Ovary (tissue), 7 donors: ENCODE measurements at regions not wholly inside any gene's neighbourhood (a gene's known extent, or its start where the extent isn't known, plus 50 kb on each side); places are given as distances from the start of the nearest gene placed in this dataset.

Experiments used
- DNase-seq, 5 donors: peaks; one replicate each; pipeline ENCODE4 v3.0.0-alpha.2; 2019 to 2020
- H3K27ac ChIP-seq, 2 donors: fragments of 200-600 bp; one replicate each; pipeline versions ENCODE4 v1.5.1 to v1.8.0; 2019 to 2022
- H3K27me3 ChIP-seq: fragments of 200-600 bp; one replicate; pipeline ENCODE4 v1.8.0; 2022
- H3K36me3 ChIP-seq: fragments of 200-600 bp; sonication (generic); one replicate; pipeline ENCODE4 v1.5.1; 2019
- H3K4me1 ChIP-seq: one replicate; pipeline ENCODE4 v1.8.1; 2013; ENCODE audit warnings: mild to moderate bottlenecking, moderate library complexity; ENCODE audit not compliant: insufficient read depth
- H3K4me3 ChIP-seq: fragments of 200-600 bp; sonication (generic); one replicate; pipeline ENCODE4 v1.5.1; 2017
- H3K9me3 ChIP-seq, 2 donors: fragments of 200-600 bp in 1 of 2; sonication (generic) in 1 of 2; one replicate each; pipeline versions ENCODE4 v1.5.1 to v1.8.1; 2013 to 2019; ENCODE audit warnings: mild to moderate bottlenecking in 1 of 2, moderate library complexity in 1 of 2
- EP300 ChIP-seq: sonication (generic); formaldehyde crosslinking; IDR thresholded peaks from one replicate; pipeline ENCODE4 v1.6.1; 2017; ENCODE audit warnings: antibody characterized with exemption
- POLR2A ChIP-seq: fragments of 450-650 bp; IDR thresholded peaks from one replicate; pipeline ENCODE4 v1.6.1; 2017; ENCODE audit warnings: antibody characterized with exemption, mild to moderate bottlenecking, moderate library complexity
- WGBS, 3 donors: extraction: QIAGEN DNeasy Blood & Tissue Kit in 1 of 3; methylation state at CpG; one replicate each; pipeline versions ENCODE4 v1.1.5 to v1.1.7; 2013 to 2017; 5-methylcytosine and 5-hydroxymethylcytosine counted together
- intact Hi-C, 4 donors: fragments of 100-400 bp; cut with DNase I; formaldehyde crosslinking; loops; one replicate each; pipeline versions ENCODE4 v1.11.0 to v1.15.1; 2022 to 2023
- TF ChIP-seq, protein P1 (sequence below), 3 donors: fragments of 450-650 bp in 2 of 3; fragments of 200-600 bp in 1 of 3; IDR thresholded peaks; one replicate each; pipeline versions ENCODE4 v1.5.1 to v1.8.0; 2016 to 2022; ENCODE audit warnings: antibody characterized with exemption in 3 of 3, mild to moderate bottlenecking in 1 of 3
- donor health status: DM: no; HTN: no; CAD: no; lungs with moderate emphysema.
- donor health status: DM: no; HTN: no; CAD: no.
- donor health status: Bipolar disorder and iron deficiency.
- donor health status: DM: no; HTN: no; CAD: no.
- donor health status: DM: yes; HTN: yes; CAD: no.

- Histone ChIP-seq H3K27ac (no peak overlapping the region), H3K4me3 (no peak overlapping the region), H3K9me3 (no peaks in the 10 kb centered on the region), H3K27me3 (peaks cover 3% of the 10 kb centered on the region), H3K36me3 (no peaks in the 10 kb centered on the region), H3K4me1 (no peaks in the 10 kb centered on the region)
- 44 to 48% (median 44%) methylated on average over 3 of the region's 3 CpGs for WGBS, 3 donors
- TF ChIP-seq, protein P1, sequence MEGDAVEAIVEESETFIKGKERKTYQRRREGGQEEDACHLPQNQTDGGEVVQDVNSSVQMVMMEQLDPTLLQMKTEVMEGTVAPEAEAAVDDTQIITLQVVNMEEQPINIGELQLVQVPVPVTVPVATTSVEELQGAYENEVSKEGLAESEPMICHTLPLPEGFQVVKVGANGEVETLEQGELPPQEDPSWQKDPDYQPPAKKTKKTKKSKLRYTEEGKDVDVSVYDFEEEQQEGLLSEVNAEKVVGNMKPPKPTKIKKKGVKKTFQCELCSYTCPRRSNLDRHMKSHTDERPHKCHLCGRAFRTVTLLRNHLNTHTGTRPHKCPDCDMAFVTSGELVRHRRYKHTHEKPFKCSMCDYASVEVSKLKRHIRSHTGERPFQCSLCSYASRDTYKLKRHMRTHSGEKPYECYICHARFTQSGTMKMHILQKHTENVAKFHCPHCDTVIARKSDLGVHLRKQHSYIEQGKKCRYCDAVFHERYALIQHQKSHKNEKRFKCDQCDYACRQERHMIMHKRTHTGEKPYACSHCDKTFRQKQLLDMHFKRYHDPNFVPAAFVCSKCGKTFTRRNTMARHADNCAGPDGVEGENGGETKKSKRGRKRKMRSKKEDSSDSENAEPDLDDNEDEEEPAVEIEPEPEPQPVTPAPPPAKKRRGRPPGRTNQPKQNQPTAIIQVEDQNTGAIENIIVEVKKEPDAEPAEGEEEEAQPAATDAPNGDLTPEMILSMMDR (IDR thresholded peaks at IDR 0.05), result no peak
- TF ChIP-seq EP300 (no peak), POLR2A (no peak)
- intact Hi-C loops, result no loop called here
- no peak for DNase-seq
Observed at GRCh38 chrX:55813150-55813549, 95.6 kb downstream of the RRAGB start.

GRCh38 chrX:55815546-55815945 is 98.0 kb downstream of the RRAGB start:
- Histone ChIP-seq H3K9me3 (no peaks in the 10 kb centered on the region), H3K4me1 (no peaks in the 10 kb centered on the region), H3K36me3 (no peaks in the 10 kb centered on the region), H3K27ac (no peak overlapping the region), H3K27me3 (peaks cover 3% of the 10 kb centered on the region), H3K4me3 (no peak overlapping the region)
- TF ChIP-seq POLR2A (no peak), EP300 (no peak)
- TF ChIP-seq, protein P1 (IDR thresholded peaks at IDR 0.05), result no peak
- intact Hi-C loops, result no loop called here
- no peak for DNase-seq

DNA sequence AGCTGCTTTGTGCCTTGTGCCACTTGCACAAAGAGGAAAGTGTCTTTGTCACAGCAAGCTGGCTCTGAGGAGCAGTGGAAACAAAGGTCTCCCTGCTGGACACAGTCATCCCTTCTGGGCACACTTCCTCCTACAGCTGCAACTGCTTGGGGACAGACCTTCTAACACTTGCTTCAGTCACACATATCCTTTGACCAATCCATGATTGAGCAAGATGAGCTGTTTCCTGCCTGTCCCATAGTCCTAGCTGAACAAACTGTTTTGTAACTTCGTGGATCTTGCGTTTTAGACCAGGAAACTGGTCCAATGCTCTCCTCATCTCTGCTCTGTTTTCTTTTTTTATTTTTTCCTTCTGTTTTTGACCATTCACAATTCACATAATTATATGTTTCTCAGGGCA is 98.5 kb downstream of the RRAGB start:
- Histone ChIP-seq H3K4me3 (no peak overlapping the region), H3K4me1 (no peaks in the 10 kb centered on the region), H3K9me3 (no peaks in the 10 kb centered on the region), H3K27ac (no peak overlapping the region), H3K36me3 (no peaks in the 10 kb centered on the region), H3K27me3 (peaks cover 3% of the 10 kb centered on the region)
- WGBS, 3 donors, result 36 to 46% (median 43%) methylated on average over 2 of the region's 2 CpGs
- TF ChIP-seq EP300, result no peak
- no peak for DNase-seq
- intact Hi-C loops, result no loop called here

DNA sequence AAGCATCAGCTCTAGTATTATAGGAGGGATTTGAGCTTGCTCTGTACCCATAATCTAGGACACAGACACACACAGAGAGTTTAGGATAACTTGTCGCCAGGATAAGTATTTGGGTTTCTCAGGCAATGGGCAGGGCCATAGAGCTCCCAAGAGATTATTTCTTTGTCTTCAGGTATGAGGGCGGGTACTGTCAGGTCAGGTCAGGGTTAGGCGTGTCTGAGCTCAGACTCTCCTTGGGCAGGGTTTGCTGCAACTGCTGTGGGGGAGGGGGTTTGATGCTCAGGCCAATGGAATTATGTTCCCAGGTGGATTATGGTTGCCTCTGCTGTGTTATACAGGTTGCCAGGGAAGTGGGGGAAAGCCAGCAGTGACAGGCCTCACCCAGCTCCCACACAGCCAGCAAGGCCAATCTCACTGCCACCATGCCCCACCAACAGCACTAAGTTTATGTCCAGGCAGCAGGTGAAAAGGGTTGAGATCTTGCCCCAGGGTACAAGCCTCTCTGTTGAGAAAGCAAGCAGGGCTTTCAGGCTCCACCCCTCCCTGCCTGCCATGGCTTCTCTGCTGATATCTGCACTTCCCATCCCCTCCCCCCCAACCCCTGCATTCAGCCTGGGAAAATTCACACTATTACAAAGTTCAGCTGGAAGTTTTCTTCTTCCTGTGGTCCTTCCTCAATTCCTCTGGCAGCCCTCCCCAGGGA is 101.3 kb downstream of the RRAGB start:
- H3K36me3 ChIP-seq, result no peaks in the 10 kb centered on the region
- no peaks in the 10 kb centered on the region for H3K9me3 ChIP-seq
- H3K4me1 ChIP-seq, result no peaks in the 10 kb centered on the region
- no peak overlapping the region for H3K4me3 ChIP-seq
- H3K27me3 ChIP-seq, result no peaks in the 10 kb centered on the region
- no peak overlapping the region for H3K27ac ChIP-seq
- intact Hi-C loops, result no loop called here
- 42 to 61% (median 43%) methylated on average over 3 of the region's 3 CpGs for WGBS, 3 donors
- TF ChIP-seq, protein P1 (IDR thresholded peaks at IDR 0.05), result no peak
- TF ChIP-seq EP300 (no peak), POLR2A (no peak)
- DNase-seq, result no peak

DNA sequence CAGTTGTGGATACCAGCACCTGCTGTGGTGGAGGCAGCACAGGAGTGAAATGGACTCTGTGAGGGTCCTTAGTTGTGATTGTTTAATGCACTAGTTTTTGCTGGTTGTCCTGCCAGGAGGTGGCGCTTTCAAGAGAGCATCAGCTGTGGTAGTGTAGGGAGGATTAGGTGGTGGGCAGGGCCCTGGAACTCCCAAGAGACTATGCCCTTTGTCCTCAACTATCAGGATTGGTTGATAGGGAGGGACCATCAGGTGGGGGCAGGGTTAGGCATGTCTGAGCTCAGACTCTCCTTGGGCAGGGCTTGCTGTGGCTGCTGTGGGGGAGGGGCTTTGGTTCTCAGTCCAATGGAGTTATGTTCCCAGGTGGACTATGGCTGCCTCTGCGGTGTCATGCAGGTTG is 121.9 kb downstream of the RRAGB start:
- Histone ChIP-seq H3K36me3 (no peaks in the 10 kb centered on the region), H3K27ac (no peak overlapping the region), H3K4me3 (no peak overlapping the region), H3K9me3 (no peaks in the 10 kb centered on the region), H3K4me1 (no peaks in the 10 kb centered on the region), H3K27me3 (no peaks in the 10 kb centered on the region)
- intact Hi-C loops, result no loop called here
- no peak for DNase-seq
- WGBS, 3 donors, result 44 to 80% (median 58%) methylated on average over 2 of the region's 2 CpGs
- TF ChIP-seq, protein P1 (IDR thresholded peaks at IDR 0.05), result no peak
- TF ChIP-seq EP300 (no peak), POLR2A (no peak)
